ENCODE measurements at regions not wholly inside any gene's neighbourhood (a gene's known extent, or its start where the extent isn't known, plus 50 kb on each side); places are given as distances from the start of the nearest gene placed in this dataset.

GRCh38 chr4:100839712-100840111, 321.9 kb upstream of the EMCN start:
- DNase-seq: no peak

GRCh38 chr4:100838286-100838685, 320.5 kb upstream of the EMCN start:
- no peak for DNase-seq

- DNase-seq: no peak
These were observed 319.1 kb upstream of the EMCN start for GRCh38 chr4:100836929-100837328.

GRCh38 chr4:100834616-100835015, 316.8 kb upstream of the EMCN start:
- no peak for DNase-seq

- DNase-seq: no peak
These were observed 316.1 kb upstream of the EMCN start for GRCh38 chr4:100833906-100834305.

GRCh38 chr4:100828986-100829685, 311.3 kb upstream of the EMCN start:
- DNase-seq: no peak

- DNase-seq: no peak
These were observed 310.5 kb upstream of the EMCN start for GRCh38 chr4:100828364-100828763.

- DNase-seq: no peak
These were observed 309.9 kb upstream of the EMCN start for GRCh38 chr4:100827756-100828155.

- no peak for DNase-seq
These were observed 309.2 kb upstream of the EMCN start for GRCh38 chr4:100826808-100827548.

- no peak for DNase-seq
These were observed 308.2 kb upstream of the EMCN start for GRCh38 chr4:100826067-100826466.

- no peak for DNase-seq
These were observed 306.1 kb upstream of the EMCN start for GRCh38 chr4:100823993-100824323.

GRCh38 chr4:100823066-100823992, 305.5 kb upstream of the EMCN start:
- DNase-seq: peak; percentile 91

- no peak for DNase-seq
These were observed 302.4 kb upstream of the EMCN start for GRCh38 chr4:100820249-100820648.

GRCh38 chr4:100819505-100819904, 301.7 kb upstream of the EMCN start:
- DNase-seq: no peak

GRCh38 chr4:100816436-100817045, 298.7 kb upstream of the EMCN start:
- DNase-seq: no peak

GRCh38 chr4:100811046-100811445, 293.2 kb upstream of the EMCN start:
- DNase-seq: no peak

GRCh38 chr4:100809506-100809905, 291.7 kb upstream of the EMCN start:
- no peak for DNase-seq

- DNase-seq: no peak
These were observed 289.2 kb upstream of the EMCN start for GRCh38 chr4:100806988-100807387.

GRCh38 chr4:100805538-100805937, 287.7 kb upstream of the EMCN start:
- no peak for DNase-seq

GRCh38 chr4:100804576-100805360, 286.9 kb upstream of the EMCN start:
- DNase-seq: no peak

- no peak for DNase-seq
These were observed 285.9 kb upstream of the EMCN start for GRCh38 chr4:100803751-100804150.
